Middle frontal gyrus (tissue), 1 donor: ENCODE measurements at regions not wholly inside any gene's neighbourhood (a gene's known extent, or its start where the extent isn't known, plus 50 kb on each side); places are given as distances from the start of the nearest gene placed in this dataset.

Experiments
- DNase-seq: peaks from one replicate; pipeline ENCODE4 v3.0.0-alpha.2; 2015; ENCODE audit warnings: low spot score; ENCODE audit errors: extremely low spot score

DNA sequence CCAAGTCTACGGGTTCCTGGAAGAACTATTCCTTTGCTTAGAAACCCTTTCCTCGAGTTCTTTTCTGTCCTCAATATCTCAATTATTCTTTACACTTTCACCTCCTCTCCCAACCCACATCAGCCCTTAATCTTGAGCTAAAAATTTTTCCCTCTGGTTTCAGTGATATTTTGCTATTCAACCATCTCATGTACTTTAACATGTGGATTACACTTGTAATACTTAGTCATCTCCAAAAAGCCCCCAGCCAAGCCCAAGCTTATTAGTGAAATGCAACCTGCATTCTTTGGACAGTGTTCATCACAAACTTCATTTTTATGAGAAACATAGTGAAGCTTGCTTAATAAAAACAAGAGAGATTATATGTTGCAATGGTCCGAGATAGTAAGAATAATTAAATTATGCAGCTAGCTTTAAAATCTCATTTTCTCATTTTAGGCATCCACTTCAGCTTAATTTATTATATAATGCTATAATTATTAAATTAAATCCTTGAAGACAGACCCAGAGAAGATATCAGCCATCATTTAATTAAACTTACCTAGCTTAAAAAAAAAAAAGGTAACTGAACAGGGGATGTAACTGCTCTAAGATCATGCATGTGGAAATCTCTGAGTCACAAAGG lies 534.5 kb upstream of the TBL1XR1 start:
- no peak for DNase-seq

DNA sequence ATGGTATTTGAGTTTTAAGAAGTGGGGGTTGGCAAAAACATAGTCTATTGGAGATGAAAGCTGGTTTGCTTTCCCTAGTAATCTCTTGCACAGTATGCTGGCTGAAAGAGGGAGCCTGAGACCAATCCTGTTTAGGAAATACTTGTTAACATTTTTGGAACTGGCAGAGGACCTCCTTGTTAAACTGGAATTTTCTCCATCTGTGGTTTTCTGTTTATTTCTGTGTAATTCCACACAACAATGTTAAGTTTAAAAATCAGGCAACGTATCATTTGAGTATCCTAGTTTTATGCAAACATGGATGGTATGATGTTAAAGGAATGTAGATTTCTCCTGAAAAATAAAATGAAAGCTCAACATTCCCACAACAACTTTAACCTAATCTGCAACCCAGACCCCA lies 536.0 kb upstream of the TBL1XR1 start:
- no peak for DNase-seq

DNA sequence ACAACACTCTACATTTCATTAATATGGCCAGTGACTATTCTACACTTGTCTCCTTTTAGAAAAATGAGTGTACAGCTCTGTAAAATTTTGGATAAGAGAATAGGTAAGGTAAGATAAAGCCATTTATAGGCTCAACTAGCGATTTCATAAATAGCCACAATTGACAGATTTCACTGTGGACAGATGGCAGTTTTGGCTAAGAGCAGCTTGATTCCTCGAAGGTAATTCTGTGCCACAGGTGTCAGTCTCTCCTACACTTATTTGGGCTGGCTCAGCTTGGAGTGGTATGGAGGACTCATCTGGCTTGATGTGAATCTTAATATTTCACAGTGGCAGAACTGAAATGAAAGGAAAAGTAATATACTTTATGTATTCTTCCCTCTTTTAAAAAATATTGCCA lies 536.7 kb upstream of the TBL1XR1 start:
- no peak for DNase-seq

DNA sequence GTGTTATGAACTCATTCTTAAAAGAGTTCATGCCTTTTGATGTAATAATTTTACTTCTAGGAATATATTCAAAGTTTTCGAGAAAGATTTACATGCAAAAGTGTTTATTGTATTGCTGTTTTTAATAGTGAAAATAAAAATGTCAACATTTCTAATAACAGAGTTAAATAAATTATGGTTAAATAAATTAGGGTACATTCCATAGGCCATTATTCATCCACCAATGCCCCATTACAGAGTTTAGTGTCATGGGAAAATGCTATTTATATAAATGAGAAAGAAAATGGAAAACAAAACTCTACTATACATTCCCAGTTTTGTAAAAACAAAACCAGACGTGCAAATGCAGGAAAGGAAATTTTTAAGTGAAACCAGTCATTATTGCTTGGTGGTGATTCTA lies 538.1 kb upstream of the TBL1XR1 start:
- DNase-seq, result no peak

DNA sequence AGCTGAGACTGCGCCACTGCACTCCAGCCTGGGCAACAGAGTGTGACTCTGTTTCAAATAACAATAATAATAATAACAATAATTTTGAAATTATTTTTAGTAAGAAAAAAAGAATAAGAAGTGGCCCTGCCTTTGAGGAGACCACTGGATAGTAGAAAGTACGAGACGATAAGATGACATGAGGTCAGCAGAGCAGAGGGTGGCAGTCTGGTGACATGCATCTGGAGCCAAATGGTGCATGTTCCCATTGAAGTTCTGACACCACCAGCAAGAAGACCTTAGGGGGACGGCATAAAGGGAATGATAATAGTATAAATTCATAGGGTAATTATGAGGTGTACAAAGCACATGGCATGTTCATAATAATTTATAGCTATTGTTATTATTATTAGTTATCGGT lies 542.2 kb upstream of the TBL1XR1 start:
- DNase-seq, result no peak

DNA sequence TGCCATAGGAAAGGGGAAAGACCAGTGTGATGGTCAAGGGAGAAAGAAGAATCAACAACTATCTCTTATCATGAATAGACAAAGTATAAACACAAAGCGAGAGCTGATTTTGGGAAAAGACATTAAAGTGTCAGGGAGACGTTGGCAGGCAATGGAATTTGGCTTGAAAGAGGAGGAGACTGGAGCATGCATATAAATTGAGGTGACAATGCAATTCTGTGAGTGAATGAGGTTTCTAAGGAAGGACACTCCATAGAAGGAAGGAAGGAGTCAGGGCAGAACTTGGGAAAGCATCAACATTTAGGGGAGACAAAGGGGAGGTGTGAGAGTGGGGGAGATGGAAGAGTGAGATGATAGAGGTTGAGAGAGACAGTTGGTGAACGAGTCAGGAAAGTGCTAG lies 543.0 kb upstream of the TBL1XR1 start:
- DNase-seq, result no peak

DNA sequence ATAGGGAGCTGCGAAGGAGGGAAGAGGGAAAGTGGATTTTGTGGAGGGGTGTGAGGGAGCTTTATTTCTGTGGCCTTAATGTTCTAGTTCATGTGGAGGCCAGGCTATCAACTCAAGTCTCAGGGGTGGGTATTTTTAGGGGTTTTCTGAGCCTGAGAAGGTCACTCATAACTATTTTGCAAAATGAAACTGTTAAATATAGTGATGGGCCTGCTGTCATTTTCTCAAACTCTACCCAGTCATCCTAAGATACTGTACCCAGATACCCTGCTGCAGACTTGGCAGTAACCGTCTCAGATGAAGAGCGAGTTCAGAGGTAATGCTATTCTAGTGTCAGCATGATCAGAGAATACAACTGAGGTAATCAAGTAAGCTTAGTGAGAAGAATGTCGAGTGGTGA lies 545.0 kb upstream of the TBL1XR1 start:
- DNase-seq, result no peak

DNA sequence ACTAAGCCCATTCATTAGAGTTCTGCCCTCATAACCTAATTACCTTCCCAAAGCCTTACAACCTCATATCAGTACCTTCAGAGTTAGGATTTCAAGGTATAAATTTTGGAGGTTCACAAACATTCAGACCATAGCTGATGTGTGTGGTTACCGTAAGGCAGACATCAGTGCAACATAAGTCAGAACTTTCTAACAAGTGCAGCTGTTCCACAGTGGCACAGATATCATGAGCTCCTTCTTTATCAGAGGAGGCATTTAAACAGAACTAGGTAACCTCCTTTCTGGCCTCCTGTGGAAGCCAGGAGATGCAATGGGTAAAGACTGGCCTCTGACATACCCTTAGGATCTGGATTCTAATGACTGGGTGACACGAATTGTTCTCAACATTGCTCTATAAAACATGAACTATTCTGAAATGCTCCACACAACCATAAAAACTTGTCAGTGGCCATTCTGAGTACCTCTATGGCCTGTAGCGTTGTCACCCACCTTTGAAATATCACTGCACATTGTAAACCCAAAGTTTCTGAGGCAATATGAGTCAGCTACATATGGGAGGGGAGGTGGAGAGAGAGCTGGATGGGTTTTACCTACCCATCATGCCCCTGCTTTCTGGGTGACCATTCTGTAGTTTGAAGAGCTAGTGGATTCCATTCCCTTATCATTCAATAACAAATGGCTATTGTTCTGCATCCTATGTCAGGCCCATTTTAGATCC lies 546.0 kb upstream of the TBL1XR1 start:
- DNase-seq, result no peak

DNA sequence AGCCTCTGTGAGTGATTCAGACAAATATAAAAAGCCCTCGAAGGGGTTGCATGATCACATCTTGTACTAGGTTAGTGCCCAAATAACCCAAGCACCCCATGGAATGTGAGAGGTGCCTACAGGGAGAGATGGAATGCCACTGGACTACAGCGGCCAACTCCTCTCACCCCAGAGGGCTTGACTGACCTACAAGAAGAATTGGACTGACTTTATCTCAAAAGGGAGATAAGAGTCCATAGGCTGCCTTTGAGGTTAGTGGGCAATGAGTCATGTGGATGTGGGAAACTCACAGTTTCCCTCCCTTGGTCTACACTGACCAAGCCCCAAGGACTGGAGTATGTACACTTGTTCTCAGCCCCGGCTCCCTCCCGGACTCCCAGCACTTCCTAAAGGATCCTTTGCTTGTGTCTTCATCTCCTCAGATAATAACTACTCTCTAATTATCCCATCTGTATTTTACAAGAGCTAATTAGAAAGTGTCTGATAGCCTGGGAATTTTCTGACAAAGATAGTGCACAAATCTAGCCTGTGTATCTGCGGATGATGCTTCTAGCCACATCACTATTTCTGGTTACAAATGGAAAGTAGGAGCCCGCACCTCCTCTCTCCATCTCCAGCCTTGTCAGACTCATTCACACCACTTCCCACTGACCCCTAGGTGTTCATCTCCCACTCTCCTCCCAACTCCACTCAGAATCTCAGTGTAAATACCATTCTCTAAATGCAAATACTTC lies 547.8 kb upstream of the TBL1XR1 start:
- no peak for DNase-seq

DNA sequence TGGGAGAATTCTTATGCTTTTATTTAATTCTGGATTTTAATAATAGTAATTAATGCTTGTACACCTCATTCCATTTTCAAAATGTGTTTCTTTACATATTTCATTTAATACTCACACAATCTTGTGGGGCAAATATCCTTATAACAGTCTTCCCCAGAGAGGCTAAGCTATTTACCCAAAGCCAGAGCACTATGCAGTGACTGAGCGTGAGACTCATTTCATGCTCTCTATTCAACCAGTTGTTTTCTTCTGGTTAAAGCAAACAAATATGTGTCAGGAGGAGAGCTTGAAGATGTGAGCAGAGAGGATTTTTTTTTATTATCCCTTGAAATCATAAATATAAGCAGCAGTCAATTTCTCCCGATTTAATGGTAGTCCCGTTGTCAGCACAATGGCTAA lies 548.3 kb upstream of the TBL1XR1 start:
- DNase-seq, result no peak

DNA sequence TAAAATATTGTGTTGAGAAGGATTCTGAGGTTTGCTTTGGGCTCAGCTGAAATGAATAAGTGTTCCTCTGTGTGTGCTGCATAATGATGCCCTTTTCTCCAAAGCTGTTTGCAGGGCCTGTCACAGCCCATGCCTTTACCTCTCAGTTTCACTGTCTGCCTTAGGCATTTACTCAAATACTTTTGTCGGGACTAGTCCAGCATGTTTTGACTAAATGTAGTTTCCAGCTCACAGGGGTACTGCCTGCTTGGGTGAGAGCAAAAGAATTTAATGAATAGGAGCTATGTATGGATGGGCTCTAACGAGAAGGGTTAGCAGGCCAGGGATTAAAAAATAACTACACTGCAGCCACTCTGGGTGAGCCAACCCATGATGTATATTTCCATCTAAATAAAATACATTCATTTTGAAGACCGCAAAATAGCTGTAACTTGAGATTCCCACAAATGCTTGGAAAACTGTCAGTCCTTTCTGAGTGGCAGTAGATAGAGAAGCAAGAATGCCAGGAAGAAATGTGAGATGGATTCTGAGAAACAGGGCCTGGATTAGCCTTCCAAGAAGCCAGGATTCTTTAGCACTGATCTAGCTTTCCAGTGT lies 549.2 kb upstream of the TBL1XR1 start:
- DNase-seq, result no peak

DNA sequence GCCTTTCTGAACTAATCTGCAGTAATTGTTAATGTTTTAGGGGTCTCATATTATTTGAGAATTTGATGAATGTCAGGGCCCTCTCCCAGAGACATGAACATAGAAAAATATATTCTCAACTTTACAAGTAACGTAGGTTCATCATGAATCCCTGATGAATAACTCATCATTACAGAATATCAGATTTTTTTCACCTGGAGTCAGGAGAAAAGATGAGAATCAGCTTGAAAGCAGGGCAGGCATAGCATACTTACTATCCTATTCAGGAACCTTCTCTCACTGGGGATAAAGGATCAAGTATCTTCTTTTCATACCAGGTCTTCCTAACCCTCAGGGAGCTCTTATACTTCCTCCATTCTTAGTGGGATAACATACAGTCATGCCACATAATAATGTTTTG lies 552.6 kb upstream of the TBL1XR1 start:
- DNase-seq, result no peak

DNA sequence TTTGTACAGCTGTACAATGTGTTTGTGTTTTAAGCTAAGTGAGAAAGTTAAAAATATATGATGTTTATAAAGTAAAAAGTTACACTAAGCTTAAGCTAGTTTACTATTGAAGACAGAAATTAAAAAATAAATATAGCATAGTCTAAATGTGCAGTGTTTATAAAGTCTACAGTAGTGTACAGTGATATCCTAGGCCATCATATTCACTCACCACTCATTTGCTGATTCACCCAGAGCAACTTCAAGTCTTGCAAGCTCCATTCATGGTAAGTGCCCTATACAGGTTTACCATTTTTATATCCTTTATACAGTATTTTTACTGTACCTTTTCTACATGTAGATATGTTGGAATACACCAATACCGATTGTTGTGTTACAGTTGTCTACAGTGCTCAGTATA lies 553.2 kb upstream of the TBL1XR1 start:
- DNase-seq, result no peak

DNA sequence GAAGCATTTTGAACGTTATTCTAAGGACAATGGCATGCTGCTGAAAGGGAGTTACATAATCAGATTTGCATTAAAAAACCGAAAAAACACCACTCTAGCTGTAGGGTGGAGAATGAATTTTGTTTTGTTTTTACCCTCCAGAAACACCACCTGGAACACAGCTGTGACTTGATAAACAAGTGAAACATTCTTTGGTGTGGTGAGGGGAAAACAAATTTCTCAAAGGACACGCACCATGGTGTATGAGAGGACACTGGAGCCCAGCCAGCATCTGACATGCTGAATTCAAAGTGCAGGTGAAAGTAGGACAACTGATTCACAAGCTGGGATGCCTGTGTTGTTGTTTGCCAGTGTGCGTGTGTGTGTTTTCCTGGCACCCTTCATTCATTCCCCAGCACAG lies 554.5 kb upstream of the TBL1XR1 start:
- no peak for DNase-seq

DNA sequence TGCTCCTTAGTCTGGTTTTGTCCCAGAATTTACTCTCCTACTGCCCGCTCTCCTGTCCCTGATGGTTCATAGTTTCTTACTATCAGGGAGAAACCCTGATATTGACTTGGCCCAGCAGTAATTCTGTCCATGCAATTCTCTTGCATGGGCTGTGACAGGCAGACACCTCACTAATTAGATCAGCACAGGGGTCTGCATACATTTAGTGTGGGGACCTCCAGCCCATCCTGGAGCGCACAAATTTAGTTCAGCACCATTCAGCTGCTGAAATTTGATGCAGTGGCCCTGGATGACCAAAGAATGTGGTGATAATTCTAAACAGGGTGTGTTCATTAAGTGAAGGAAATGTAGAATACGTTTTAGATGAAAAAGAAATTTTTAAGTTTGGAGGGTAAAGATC lies 555.5 kb upstream of the TBL1XR1 start:
- DNase-seq, result no peak

DNA sequence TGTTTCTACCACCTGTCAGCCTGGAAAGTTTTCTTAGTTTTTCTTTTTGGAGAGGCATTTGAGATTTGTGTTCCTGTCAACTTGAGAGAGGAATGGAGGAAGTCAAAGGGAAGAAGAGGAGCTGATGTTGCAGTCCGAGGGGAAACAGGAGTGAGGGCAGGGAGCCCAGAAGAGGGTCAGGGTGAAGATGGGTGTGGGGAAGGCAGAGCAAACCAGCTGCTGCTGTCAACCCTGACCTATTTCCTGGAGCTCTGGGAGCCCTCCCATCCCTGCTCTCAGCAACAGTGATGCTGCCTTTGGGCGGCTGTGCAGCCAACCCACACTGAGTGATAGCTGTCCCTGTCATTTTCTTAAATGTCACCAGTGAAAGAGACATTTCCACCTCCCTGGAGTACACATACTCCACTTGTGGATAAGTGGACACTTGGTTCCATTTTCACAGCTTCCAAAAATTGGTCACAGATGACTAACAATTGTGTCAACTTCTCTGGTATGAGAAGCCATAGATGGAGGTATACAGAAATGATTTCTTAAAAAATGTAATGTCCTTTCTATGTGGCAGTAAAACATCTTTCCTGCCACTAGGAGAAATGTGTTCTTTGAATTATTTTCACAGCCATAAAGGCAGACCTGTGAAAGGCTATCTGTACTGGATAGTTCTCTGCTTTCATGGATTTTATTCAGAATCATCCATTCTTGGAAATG lies 556.3 kb upstream of the TBL1XR1 start:
- no peak for DNase-seq

DNA sequence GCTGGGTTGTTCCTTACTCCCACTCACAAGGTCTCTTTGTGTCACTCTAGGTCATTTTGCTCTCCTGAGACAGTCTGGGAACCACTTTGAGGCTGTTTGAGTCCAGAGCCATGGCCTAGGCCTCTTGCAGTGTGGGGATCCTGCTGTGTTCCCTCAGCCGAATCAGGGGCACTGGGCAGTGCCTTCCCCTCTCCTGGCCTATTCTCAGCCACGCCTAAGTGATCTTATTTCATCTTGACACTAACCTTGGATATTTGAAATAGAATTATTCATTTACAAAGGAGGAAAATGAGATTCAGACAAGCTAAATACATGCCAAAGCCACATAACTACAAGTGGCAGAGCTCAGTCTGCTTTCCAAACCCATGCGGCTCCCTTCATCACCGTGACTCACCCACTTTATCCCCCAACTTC lies 557.2 kb upstream of the TBL1XR1 start:
- no peak for DNase-seq

DNA sequence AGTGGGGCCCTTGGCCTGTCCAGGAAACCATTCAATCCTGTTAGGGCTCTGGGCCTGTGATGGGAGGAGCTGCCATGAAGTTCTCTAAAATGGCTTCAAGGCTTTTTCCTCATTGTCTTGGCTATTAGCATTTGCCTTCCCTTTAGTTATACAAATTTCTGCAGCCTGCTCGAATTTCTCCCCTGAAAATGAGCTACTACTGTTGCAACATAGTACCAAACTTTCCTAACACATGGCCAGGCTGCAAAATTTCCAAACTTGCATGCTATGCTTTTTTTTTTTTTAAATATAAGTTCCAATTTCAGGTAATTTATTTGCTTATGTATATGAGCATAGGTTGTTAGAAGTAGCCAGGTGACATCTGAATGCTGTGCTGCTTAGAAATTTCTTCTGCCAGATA lies 560.8 kb upstream of the TBL1XR1 start:
- DNase-seq, result no peak

DNA sequence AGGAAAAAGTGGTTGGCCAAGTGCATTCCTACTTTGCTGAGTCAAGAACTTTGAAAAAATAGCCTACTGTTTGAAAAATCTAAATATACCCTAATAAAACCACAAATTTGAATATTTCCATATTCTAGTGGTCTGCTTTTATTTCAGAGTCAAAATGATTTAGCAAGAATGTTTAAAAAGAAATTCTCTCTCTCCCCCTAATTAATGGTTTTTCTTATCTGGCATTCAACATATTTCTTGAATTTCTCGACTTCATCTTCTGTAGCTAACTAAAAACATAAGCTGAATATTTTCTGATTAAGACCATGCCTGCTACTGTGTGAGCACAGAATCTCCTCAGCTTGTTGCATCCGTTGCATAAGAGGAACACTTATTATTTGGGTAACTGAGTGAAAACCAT lies 563.5 kb upstream of the TBL1XR1 start:
- DNase-seq, result no peak

DNA sequence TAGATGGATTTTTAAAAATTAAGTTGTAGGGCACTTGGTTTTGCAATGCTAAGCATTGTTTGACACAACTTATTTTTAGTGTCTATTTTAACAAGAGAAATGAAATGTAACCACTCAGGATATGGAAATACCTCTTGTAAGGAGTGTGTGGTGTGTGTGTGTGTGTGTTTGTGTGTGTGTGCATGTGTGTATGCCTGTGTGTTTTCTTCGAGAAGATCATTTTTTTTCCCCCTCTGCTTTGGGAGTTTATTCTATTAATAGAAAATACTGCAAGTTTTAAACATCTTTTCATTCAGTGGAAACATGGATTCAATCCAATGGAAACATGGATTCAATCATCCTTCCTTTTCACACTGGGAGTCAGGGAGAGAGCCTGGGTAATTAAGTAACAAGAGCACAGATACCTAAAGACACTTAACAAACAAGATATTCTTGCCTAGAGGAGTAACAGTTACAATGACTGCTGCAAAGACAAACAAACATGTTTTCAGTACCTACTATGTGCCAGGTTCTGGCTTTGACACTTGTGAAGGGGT lies 567.2 kb upstream of the TBL1XR1 start:
- DNase-seq, result no peak

DNA sequence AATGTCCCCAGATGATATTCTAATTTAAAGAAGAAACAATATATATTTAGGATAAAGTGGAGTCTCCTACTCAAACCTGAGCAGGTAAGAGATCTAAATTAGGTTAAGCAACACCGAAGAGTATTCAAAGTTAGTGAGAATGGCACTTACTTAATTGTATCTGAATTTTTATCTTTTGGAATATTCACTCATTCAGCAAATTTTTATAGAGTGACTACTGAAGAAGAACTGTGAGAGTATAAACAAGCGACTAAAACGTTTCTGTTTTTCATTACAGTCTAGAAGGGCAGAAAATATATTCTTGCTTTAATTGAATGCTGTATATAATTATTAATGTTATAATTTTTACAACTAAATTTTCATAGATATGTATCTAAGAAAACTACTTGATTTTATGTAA lies 567.7 kb upstream of the TBL1XR1 start:
- no peak for DNase-seq
